ENCODE measurements at regions not wholly inside any gene's neighbourhood (a gene's known extent, or its start where the extent isn't known, plus 50 kb on each side); places are given as distances from the start of the nearest gene placed in this dataset.

GRCh38 chr16:65713181-65713808 lies 591.4 kb upstream of the CDH11 start (continued):
- TF ChIP-seq ZNF425 (CRISPR knock-in tag; conservative IDR thresholded peaks at IDR 0.05) (no peak), SP1 (CRISPR knock-in tag; conservative IDR thresholded peaks at IDR 0.05) (no peak)

- ATAC-seq (no peak), DNase-seq (ENCODE audit: low spot score) (no peak)
- POLR2A ChIA-PET: interaction anchor here (0.7 kb wide), 1 partner anchor 506 kb away, joined by 3 read pairs; no protein-coding TSS in a partner anchor
- Mint-ChIP-seq H3K4me1 (peaks cover 38% of the 10 kb centered on the region), H3K9me3 (peaks cover 13% of the 10 kb centered on the region), H3K27me3 (ENCODE audit: low read depth) (peaks cover 2% of the 10 kb centered on the region; the same call in 1 of the 2 replicates), H3K36me3 (peaks cover 7% of the 10 kb centered on the region; the same call in 1 of the 2 replicates), H3K27ac (no peak overlapping the region), H3K4me3 (no peak overlapping the region)
- no peak for TF ChIP-seq GTF2I (CRISPR knock-in tag; conservative IDR thresholded peaks at IDR 0.05)
- TF ChIP-seq PRDM15 (CRISPR knock-in tag; IDR thresholded peaks at IDR 0.05): no peak
- no peak for TF ChIP-seq KAT7 (CRISPR knock-in tag; IDR thresholded peaks at IDR 0.05; ENCODE audit: borderline replicate concordance)
- TF ChIP-seq CREB1 (CRISPR knock-in tag; IDR thresholded peaks at IDR 0.05): no peak
- TF ChIP-seq TP53 (CRISPR knock-in tag; IDR thresholded peaks at IDR 0.05): no peak
- TF ChIP-seq MYBL2 (CRISPR knock-in tag; IDR thresholded peaks at IDR 0.05): no peak
- no peak for TF ChIP-seq CBFB (CRISPR knock-in tag; IDR thresholded peaks at IDR 0.05; ENCODE audit: low read depth)
- no peak for TF ChIP-seq GABPB1 (CRISPR knock-in tag; IDR thresholded peaks at IDR 0.05)
- TF ChIP-seq NR2C2 (CRISPR knock-in tag; IDR thresholded peaks at IDR 0.05): no peak
- TF ChIP-seq ZNF281 (CRISPR knock-in tag; IDR thresholded peaks at IDR 0.05): no peak
- TF ChIP-seq ZBTB21 (CRISPR knock-in tag; IDR thresholded peaks at IDR 0.05; ENCODE audit: borderline replicate concordance): no peak
- no peak for TF ChIP-seq ZNF138 (CRISPR knock-in tag; conservative IDR thresholded peaks at IDR 0.05)
- TF ChIP-seq MLX (CRISPR knock-in tag; IDR thresholded peaks at IDR 0.05): no peak
- TF ChIP-seq TEAD4 (CRISPR knock-in tag; IDR thresholded peaks at IDR 0.05): no peak
- TF ChIP-seq EMX1 (CRISPR knock-in tag; IDR thresholded peaks at IDR 0.05): no peak
- TF ChIP-seq ZNF232 (CRISPR knock-in tag; IDR thresholded peaks at IDR 0.05): no peak
- TF ChIP-seq FOXP1 (CRISPR knock-in tag; IDR thresholded peaks at IDR 0.05; ENCODE audit: borderline replicate concordance): no peak
- CTCF ChIA-PET: interaction anchor here (0.6 kb wide), 1 partner anchor 1492 kb away, joined by 4 read pairs; no protein-coding TSS in a partner anchor
Observed at GRCh38 chr16:65710107-65710506, 588.2 kb upstream of the CDH11 start.

Measured in WTC11 (cell line).